Ishikawa (cell line): ENCODE measurements at regions not wholly inside any gene's neighbourhood (a gene's known extent, or its start where the extent isn't known, plus 50 kb on each side); places are given as distances from the start of the nearest gene placed in this dataset.
A peak's percentile ranks its signal among the peaks of the same experiment; 100 is the strongest.

ENCODE experiments used
- CEBPB ChIP-seq: IDR thresholded peaks from 2 replicates; pipeline ENCODE4 v1.6.1; 2012
- CREB1 ChIP-seq: IDR thresholded peaks from 2 replicates; pipeline ENCODE4 v1.6.1; 2012; ENCODE audit warnings: low read depth
- EGR1 ChIP-seq: IDR thresholded peaks from 2 replicates; pipeline ENCODE4 v1.6.1; 2012
- EP300 ChIP-seq: IDR thresholded peaks from 2 replicates; pipeline ENCODE4 v1.6.1; 2012; ENCODE audit warnings: borderline replicate concordance
- FOXM1 ChIP-seq: IDR thresholded peaks from 2 replicates; pipeline ENCODE4 v1.6.1; 2012; ENCODE audit warnings: low read depth, borderline replicate concordance
- NFIC ChIP-seq: IDR thresholded peaks from 2 replicates; pipeline ENCODE4 v1.6.1; 2012
- RAD21 ChIP-seq: IDR thresholded peaks from 2 replicates; pipeline ENCODE4 v1.6.1; 2012; ENCODE audit warnings: low read depth
- TAF1 ChIP-seq: IDR thresholded peaks from 2 replicates; pipeline ENCODE4 v1.6.1; 2012; ENCODE audit warnings: low read depth, mild to moderate bottlenecking
- TCF12 ChIP-seq: IDR thresholded peaks from 2 replicates; pipeline ENCODE4 v1.6.1; 2012; ENCODE audit warnings: low read depth
- TEAD4 ChIP-seq: IDR thresholded peaks from 2 replicates; pipeline ENCODE4 v1.6.1; 2012
- YY1 ChIP-seq: IDR thresholded peaks from 2 replicates; pipeline ENCODE4 v1.6.1; 2012; ENCODE audit warnings: low read depth
- ZBTB7A ChIP-seq: IDR thresholded peaks from 2 replicates; pipeline ENCODE4 v1.6.1; 2012; ENCODE audit warnings: low read depth
- TF ChIP-seq, protein P1 (sequence below): IDR thresholded peaks from 2 replicates; pipeline ENCODE4 v1.6.1; 2012
- TF ChIP-seq, protein P2 (sequence below): IDR thresholded peaks from 2 replicates; pipeline ENCODE4 v1.6.1; 2012; ENCODE audit warnings: low read depth, mild to moderate bottlenecking
- TF ChIP-seq, protein P3 (sequence below): IDR thresholded peaks from 2 replicates; pipeline ENCODE4 v1.6.1; 2012

DNA sequence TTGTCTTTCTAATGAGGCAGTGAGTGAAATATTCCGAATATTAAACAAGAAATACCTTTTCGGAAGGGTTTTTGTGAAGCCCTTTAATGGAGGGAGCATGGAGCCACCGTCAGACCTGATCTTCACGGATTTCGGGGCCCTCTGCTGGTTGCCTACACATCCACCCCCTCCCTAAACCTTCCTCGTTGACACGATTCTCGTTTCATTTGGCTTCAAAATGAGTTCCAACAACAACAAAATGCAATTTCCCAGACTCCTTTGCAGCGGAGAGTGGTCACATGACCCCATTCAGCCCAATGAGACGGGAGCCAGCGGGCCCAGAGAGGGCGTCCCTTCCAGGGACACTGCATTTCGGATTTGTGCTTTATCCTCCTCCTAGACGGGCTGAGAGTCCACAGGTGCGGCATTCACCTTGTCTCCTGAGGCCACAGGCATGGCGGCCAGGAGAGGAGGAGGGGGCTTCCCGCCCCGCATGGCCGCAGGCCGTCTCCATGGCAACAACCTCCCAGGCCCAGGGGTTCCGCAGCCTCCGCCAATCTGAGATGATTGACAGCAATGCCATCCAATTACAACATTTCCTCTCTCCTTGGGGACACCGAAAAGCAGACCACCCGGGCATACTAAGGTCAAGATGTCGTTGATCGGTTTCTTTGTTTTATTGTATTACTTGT lies 259.8 kb downstream of the C16orf95 start:
- TF ChIP-seq, protein P1, sequence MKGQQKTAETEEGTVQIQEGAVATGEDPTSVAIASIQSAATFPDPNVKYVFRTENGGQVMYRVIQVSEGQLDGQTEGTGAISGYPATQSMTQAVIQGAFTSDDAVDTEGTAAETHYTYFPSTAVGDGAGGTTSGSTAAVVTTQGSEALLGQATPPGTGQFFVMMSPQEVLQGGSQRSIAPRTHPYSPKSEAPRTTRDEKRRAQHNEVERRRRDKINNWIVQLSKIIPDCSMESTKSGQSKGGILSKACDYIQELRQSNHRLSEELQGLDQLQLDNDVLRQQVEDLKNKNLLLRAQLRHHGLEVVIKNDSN, result peak; percentile 31; the same call in 1 of the 2 replicates
- no peak for TF ChIP-seq EGR1

DNA sequence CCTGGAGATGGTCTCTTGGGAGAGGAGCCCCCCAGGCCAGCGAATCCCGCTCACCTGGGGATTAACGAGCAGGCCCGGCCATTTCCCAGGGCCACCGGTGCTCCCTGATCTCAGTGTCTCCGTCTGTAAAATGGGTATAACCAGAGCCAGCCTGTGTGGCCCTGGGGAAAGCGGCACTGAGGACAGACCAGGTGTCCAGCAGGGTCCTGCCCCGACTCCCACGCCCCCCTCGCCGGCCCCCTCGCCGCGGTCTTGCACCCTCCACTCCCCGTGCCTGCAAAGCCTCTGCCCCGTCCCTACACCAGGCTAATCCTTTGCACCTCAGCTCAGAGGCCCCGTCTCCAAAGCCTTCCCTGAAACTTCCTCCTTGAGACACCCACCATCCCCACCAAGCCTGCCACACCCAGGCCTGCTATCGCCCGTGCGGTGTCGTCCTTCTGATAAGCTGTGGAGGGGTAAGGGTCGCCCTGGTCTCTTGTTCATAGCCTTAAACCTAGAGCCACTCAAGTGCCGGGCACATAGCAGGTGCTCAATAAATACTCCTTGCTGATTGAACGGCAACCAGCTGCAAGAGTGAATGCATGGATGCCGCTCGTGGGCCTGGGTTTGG lies 259.1 kb downstream of the C16orf95 start:
- TF ChIP-seq YY1, result no peak
- TF ChIP-seq TCF12, result no peak
- TF ChIP-seq, protein P1, result no peak
- TF ChIP-seq TEAD4, result no peak
- TF ChIP-seq, protein P2, sequence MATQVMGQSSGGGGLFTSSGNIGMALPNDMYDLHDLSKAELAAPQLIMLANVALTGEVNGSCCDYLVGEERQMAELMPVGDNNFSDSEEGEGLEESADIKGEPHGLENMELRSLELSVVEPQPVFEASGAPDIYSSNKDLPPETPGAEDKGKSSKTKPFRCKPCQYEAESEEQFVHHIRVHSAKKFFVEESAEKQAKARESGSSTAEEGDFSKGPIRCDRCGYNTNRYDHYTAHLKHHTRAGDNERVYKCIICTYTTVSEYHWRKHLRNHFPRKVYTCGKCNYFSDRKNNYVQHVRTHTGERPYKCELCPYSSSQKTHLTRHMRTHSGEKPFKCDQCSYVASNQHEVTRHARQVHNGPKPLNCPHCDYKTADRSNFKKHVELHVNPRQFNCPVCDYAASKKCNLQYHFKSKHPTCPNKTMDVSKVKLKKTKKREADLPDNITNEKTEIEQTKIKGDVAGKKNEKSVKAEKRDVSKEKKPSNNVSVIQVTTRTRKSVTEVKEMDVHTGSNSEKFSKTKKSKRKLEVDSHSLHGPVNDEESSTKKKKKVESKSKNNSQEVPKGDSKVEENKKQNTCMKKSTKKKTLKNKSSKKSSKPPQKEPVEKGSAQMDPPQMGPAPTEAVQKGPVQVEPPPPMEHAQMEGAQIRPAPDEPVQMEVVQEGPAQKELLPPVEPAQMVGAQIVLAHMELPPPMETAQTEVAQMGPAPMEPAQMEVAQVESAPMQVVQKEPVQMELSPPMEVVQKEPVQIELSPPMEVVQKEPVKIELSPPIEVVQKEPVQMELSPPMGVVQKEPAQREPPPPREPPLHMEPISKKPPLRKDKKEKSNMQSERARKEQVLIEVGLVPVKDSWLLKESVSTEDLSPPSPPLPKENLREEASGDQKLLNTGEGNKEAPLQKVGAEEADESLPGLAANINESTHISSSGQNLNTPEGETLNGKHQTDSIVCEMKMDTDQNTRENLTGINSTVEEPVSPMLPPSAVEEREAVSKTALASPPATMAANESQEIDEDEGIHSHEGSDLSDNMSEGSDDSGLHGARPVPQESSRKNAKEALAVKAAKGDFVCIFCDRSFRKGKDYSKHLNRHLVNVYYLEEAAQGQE, result no peak
- no peak for TF ChIP-seq EGR1
- TF ChIP-seq CREB1, result no peak
- TF ChIP-seq TAF1, result no peak
- TF ChIP-seq FOXM1, result no peak
- TF ChIP-seq ZBTB7A, result no peak
- TF ChIP-seq EP300, result no peak
- TF ChIP-seq RAD21, result no peak
- no peak for TF ChIP-seq CEBPB
- no peak for TF ChIP-seq NFIC
- TF ChIP-seq, protein P3, sequence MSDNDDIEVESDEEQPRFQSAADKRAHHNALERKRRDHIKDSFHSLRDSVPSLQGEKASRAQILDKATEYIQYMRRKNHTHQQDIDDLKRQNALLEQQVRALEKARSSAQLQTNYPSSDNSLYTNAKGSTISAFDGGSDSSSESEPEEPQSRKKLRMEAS, result no peak

DNA sequence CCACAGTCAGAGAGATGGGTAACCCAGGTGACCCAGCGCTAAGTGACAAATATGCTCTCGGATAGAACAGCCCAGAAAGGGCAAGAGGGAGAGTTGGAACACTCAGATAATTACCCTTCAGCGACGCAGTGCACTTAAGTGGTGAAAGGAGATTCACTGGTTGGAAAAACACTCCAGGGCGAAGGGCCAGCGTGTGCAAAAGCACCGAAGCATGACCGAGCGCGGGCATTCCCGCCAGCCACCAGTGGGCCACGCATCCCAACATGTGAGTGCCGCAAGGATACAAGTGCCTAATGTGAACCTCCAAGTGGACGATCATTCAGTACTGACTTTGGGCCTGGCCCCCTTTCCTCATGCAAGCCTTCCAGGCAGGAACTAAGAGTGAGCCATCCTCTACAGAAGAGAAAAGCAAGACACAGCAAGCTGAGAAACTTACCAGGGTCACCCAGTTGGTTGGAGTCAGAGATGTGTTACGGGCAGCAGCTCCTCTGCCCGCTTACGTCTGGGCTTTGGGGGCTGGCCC lies 258.4 kb downstream of the C16orf95 start:
- TF ChIP-seq CEBPB (no peak), NFIC (no peak), ZBTB7A (no peak), FOXM1 (no peak), YY1 (no peak), EGR1 (no peak)
- TF ChIP-seq, protein P1, result no peak

DNA sequence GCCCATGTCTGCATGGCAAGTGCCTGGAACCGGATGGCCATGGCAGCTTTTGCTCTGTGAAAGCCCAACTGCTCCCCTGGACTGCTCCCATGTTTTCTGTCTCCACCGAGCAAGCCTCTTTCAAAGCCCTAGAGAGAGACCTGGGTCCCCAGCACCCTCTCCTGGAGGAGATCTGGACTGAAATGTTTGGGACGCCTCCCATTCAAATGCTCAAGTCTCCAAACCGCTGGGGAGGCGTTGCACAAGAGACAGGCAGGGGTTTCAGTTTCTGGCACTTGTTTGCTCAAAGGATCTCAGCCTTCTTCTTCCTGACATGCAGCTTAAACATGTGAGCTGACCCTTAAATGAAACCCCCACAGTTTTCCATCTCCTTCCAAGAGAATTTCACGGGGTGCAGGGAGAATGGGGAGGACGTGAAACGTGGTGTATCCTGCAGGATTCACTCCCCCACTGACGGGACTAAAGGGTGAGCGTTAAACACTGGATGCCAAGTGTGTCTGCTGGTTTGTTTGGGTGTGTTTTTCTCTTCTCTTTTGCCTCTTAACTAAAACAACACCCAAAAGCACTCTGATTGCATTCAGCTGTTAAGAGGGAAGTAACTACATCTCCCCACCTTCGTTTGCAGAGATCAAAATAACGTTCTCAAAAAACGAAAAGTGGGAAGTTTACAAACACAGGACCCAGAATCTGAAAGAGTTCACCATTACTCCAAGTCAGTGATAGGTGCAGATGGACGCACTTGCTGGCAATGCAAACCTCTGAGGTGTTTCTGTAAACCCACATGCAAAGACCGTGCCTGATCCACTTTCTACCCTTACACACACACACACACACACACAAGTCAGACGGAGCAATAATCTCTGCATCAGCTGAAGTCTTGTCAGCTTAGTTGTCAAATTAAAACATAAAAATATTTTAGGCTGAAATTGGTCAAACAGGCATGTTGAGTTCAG lies 256.9 kb downstream of the C16orf95 start:
- no peak for TF ChIP-seq YY1
- no peak for TF ChIP-seq TCF12
- TF ChIP-seq, protein P2, result no peak
- TF ChIP-seq EP300, result no peak
- no peak for TF ChIP-seq CEBPB
- TF ChIP-seq TEAD4, result no peak
- TF ChIP-seq CREB1, result no peak
- TF ChIP-seq TAF1, result no peak
- TF ChIP-seq RAD21, result no peak

DNA sequence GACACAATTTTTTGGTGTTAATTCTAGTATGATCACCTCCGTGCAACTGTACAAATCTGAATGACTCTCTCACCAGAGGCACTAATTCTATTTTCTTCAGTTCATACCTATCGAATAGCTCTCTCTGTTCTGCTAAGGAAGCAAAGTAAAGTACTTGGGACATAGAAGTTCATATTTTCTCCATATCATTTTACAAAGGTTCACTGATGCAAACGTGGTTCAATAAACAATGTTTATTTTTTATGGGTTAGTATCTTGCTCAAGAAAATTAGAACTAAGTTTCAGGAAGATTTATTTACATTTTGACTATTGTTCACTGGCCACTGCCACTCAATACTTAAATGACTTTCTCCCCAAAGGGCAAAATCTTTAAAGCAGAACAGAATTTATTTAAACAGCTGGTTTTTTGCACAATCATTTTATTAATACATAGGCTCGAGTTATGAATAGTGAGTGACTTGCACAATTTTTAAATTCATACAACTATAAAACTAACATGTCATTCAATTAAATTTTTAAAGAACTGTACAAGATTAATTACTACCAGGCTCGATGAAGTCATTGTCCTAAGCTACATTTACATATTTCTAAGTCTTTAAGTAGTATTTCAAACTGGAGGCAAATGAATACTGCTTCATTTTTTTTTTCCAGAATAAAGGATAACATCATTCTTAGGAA lies 255.8 kb downstream of the C16orf95 start:
- TF ChIP-seq CREB1, result no peak
- TF ChIP-seq, protein P1, result no peak
- TF ChIP-seq ZBTB7A, result no peak
- TF ChIP-seq, protein P2, result no peak
